PC-9 (cell line): ENCODE measurements at regions not wholly inside any gene's neighbourhood (a gene's known extent, or its start where the extent isn't known, plus 50 kb on each side); places are given as distances from the start of the nearest gene placed in this dataset.

ENCODE experiments used
- BruUV-seq: library from RNA; stranded (reverse); fragments of 400-500 nt; replicated peaks from 2 replicates; lab custom pipeline; 2021; lab: Mats Ljungman, UMichigan
- CTCF ChIA-PET: fragments of 300-600 bp; sonication (Branson Sonifier 250); formaldehyde crosslinking; loops from one replicate; lab custom pipeline; 2022; ENCODE audit warnings: antibody characterized with exemption; lab: Charles Lee
- POLR2A ChIA-PET: fragments of 300-600 bp; sonication (Branson Sonifier 250); formaldehyde crosslinking; loops from one replicate; lab custom pipeline; 2022; ENCODE audit warnings: antibody characterized with exemption; ENCODE audit not compliant: unreplicated experiment; lab: Charles Lee
- DNase-seq, 2 experiments: peaks; one replicate each; pipeline versions ENCODE4 v3.0.0 to v3.0.0-alpha.2; 2015 to 2022; ENCODE audit warnings: mixed read lengths in 1 of 2
- H2AFZ ChIP-seq: fragments of 200-600 bp; sonication (generic); 2 replicates; pipeline ENCODE4 v1.8.1; 2017; ENCODE audit warnings: antibody characterized with exemption
- H3F3A ChIP-seq: fragments of 200-600 bp; sonication (generic); 2 replicates; pipeline ENCODE4 v1.8.1; 2017; ENCODE audit warnings: antibody characterized with exemption, mild to moderate bottlenecking, low read depth; ENCODE audit not compliant: insufficient read depth
- H3K27ac ChIP-seq: fragments of 200-600 bp; sonication (generic); 2 replicates; pipeline ENCODE4 v1.6.1; 2016; ENCODE audit warnings: mixed run types
- H3K27me3 ChIP-seq: fragments of 200-600 bp; sonication (generic); 2 replicates; pipeline ENCODE4 v1.6.1; 2016; ENCODE audit warnings: low read depth, mixed run types; ENCODE audit not compliant: insufficient read depth
- H3K36me3 ChIP-seq: fragments of 200-600 bp; sonication (generic); 2 replicates; pipeline ENCODE4 v1.6.1; 2016; ENCODE audit warnings: low read depth, mixed run types
- H3K4me1 ChIP-seq: fragments of 200-600 bp; sonication (generic); replicated peaks from 2 replicates; pipeline ENCODE4 v1.6.1; 2016; ENCODE audit warnings: mixed run types; ENCODE audit not compliant: insufficient read depth
- H3K4me2 ChIP-seq: fragments of 200-600 bp; sonication (generic); 2 replicates; pipeline ENCODE4 v1.6.1; 2017; ENCODE audit warnings: mixed run types
- H3K4me3 ChIP-seq: fragments of 200-600 bp; sonication (generic); 2 replicates; pipeline ENCODE4 v1.6.1; 2016; ENCODE audit warnings: mixed run types
- H3K79me2 ChIP-seq: fragments of 200-600 bp; sonication (generic); 2 replicates; pipeline ENCODE4 v1.6.1; 2017; ENCODE audit warnings: low read depth, mixed run types
- H3K9me2 ChIP-seq: fragments of 200-600 bp; sonication (generic); 2 replicates; pipeline ENCODE4 v1.8.1; 2017; ENCODE audit warnings: mild to moderate bottlenecking; ENCODE audit not compliant: insufficient read depth
- H3K9me3 ChIP-seq: fragments of 200-600 bp; sonication (generic); 2 replicates; pipeline ENCODE4 v1.8.1; 2016; ENCODE audit warnings: low read depth; ENCODE audit not compliant: insufficient read depth
- H4K20me1 ChIP-seq: fragments of 200-600 bp; sonication (generic); 2 replicates; pipeline ENCODE4 v1.8.1; 2017; ENCODE audit not compliant: insufficient read depth
- CTCF ChIP-seq: fragments of 200-600 bp; sonication (generic); conservative IDR thresholded peaks from 2 replicates; pipeline ENCODE4 v1.6.1; 2017; ENCODE audit warnings: mixed run types, antibody characterized with exemption, mild to moderate bottlenecking, moderate library complexity
- EZH2 ChIP-seq: fragments of 200-600 bp; sonication (generic); IDR thresholded peaks from 2 replicates; pipeline ENCODE4 v1.8.0; 2017; ENCODE audit warnings: antibody characterized with exemption, low read depth
- intact Hi-C: fragments of 100-400 bp; cut with micrococcal nuclease; formaldehyde crosslinking; loops from one replicate; pipeline ENCODE4 v1.10.0; 2022; ENCODE audit not compliant: unreplicated experiment

GRCh38 chr3:181613813-181614212 is 97.9 kb upstream of the SOX2 start:
- Histone ChIP-seq H3K4me1 (no peaks in the 10 kb centered on the region), H3K9me3 (no peaks in the 10 kb centered on the region), H3K79me2 (no peaks in the 10 kb centered on the region), H3F3A (no peaks in the 10 kb centered on the region), H3K36me3 (no peaks in the 10 kb centered on the region), H3K27ac (no peak overlapping the region), H3K9me2 (no peaks in the 10 kb centered on the region), H2AFZ (no peak overlapping the region), H3K4me3 (no peak overlapping the region), H3K4me2 (no peak overlapping the region), H3K27me3 (no peaks in the 10 kb centered on the region), H4K20me1 (no peaks in the 10 kb centered on the region)
- intact Hi-C loops: no loop called here
- TF ChIP-seq EZH2 (no peak), CTCF (no peak)
- no TSS peak for BruUV-seq
- POLR2A ChIA-PET: interaction anchor here (0.6 kb wide), 1 partner anchor 12 kb away, joined by 4 read pairs; no protein-coding TSS in a partner anchor
- no peak for DNase-seq
- CTCF ChIA-PET: no interaction called here

- Histone ChIP-seq H3K4me3 (no peak overlapping the region), H3K4me1 (no peaks in the 10 kb centered on the region), H3K36me3 (no peaks in the 10 kb centered on the region), H4K20me1 (no peaks in the 10 kb centered on the region), H3K79me2 (no peaks in the 10 kb centered on the region), H3K9me2 (no peaks in the 10 kb centered on the region), H2AFZ (peak overlapping the region; percentile 20; the same call in 1 of the 2 replicates), H3F3A (no peaks in the 10 kb centered on the region), H3K27me3 (no peaks in the 10 kb centered on the region), H3K4me2 (no peak overlapping the region), H3K27ac (no peak overlapping the region), H3K9me3 (no peaks in the 10 kb centered on the region)
- ChIA-PET CTCF (no interaction called here), POLR2A (interaction anchor here (0.6 kb wide), 1 partner anchor 13 kb away, joined by 4 read pairs; no protein-coding TSS in a partner anchor)
- TF ChIP-seq EZH2 (no peak), CTCF (no peak)
- no peak for DNase-seq
- intact Hi-C loops: no loop called here
- no TSS peak for BruUV-seq
These were observed 98.5 kb upstream of the SOX2 start for GRCh38 chr3:181613191-181613590.

GRCh38 chr3:181610973-181611265 is 100.8 kb upstream of the SOX2 start:
- Histone ChIP-seq H3K4me1 (no peaks in the 10 kb centered on the region), H3K4me2 (no peak overlapping the region), H3K27ac (no peak overlapping the region), H3K27me3 (no peaks in the 10 kb centered on the region), H3K79me2 (no peaks in the 10 kb centered on the region), H2AFZ (no peak overlapping the region), H3K4me3 (no peak overlapping the region), H3F3A (no peaks in the 10 kb centered on the region), H3K9me2 (no peaks in the 10 kb centered on the region), H3K9me3 (no peaks in the 10 kb centered on the region), H3K36me3 (no peaks in the 10 kb centered on the region), H4K20me1 (no peaks in the 10 kb centered on the region)
- BruUV-seq: no TSS peak
- POLR2A ChIA-PET: interaction anchor here (0.6 kb wide), 1 partner anchor 17 kb away, joined by 4 read pairs; no protein-coding TSS in a partner anchor
- CTCF ChIA-PET: no interaction called here
- no peak for DNase-seq
- intact Hi-C loops: no loop called here
- TF ChIP-seq CTCF (no peak), EZH2 (no peak)
